GM12891 (cell line): ENCODE measurements at regions not wholly inside any gene's neighbourhood (a gene's known extent, or its start where the extent isn't known, plus 50 kb on each side); places are given as distances from the start of the nearest gene placed in this dataset.

Source experiments
- DNase-seq: peaks from one replicate; pipeline ENCODE4 v3.0.0; 2011; ENCODE audit warnings: low spot score; ENCODE audit not compliant: insufficient read length
- FAIRE-seq: peaks from 2 replicates; lab custom pipeline; 2011; peaks lifted over from hg19 to GRCh38; lab: Jason Lieb, UNC
- PAX5 ChIP-seq: IDR thresholded peaks from 2 replicates; pipeline ENCODE4 v1.6.1; 2011; ENCODE audit warnings: low read length, moderate library complexity, mild to moderate bottlenecking; ENCODE audit not compliant: insufficient read depth, severe bottlenecking
- POLR2A ChIP-seq: IDR thresholded peaks from 2 replicates; pipeline ENCODE4 v1.6.1; 2011; ENCODE audit warnings: low read depth, low read length, control low read depth
- POLR2AphosphoS5 ChIP-seq: IDR thresholded peaks from 2 replicates; pipeline ENCODE4 v1.6.1; 2011; ENCODE audit warnings: low read depth, low read length, control low read depth
- POU2F2 ChIP-seq: IDR thresholded peaks from 2 replicates; pipeline ENCODE4 v1.6.1; 2011; ENCODE audit warnings: low read depth, mild to moderate bottlenecking, control low read depth, low read length, moderate library complexity
- SPI1 ChIP-seq: IDR thresholded peaks from 2 replicates; pipeline ENCODE4 v1.6.1; 2011; ENCODE audit warnings: low read depth, low read length, control low read depth
- TAF1 ChIP-seq: IDR thresholded peaks from 2 replicates; pipeline ENCODE4 v1.6.1; 2011; ENCODE audit warnings: low read depth, low read length, control low read depth

DNA sequence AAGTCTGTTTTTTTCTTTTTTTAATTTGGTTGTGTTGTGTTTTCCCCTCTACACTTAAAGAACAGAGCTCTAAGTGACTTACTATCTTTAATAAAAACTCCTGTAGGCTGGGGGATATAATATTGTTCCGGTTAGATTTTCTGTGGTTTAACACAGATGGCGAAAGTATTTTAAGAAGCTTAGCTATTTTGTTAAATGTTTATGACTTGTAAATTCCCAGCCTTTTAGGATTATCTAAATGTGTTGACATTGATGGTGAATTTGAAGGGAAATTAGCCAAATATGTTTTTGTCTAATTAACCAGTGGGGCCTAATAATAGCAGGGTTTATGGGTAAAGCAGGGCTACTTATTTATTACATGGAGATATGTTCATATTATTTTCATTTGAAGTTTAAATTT lies 538.5 kb downstream of the INHBA start:
- TF ChIP-seq POLR2AphosphoS5 (no peak), SPI1 (no peak), POLR2A (no peak), POU2F2 (no peak), TAF1 (no peak), PAX5 (no peak)
- FAIRE-seq, result no peak
- no peak for DNase-seq

DNA sequence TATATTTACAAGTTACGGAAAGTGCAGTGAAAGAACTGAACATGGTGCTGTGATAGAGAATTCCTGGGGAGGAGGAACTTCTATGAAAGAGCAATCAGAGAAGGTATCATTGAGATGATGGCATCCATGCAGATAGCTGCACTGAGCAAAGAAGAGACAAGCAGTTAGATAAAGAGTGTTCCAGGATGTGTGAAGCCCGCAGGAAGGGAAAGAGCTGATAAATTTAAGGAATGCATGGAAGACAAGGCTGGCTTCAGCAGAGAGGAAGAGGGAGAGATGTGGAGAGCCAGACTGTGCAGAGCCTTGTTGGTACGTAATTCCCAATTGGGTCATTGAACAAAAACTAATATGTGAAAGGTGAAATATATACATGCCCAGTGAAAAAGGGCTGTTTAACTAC lies 538.9 kb downstream of the INHBA start:
- TF ChIP-seq POLR2A (no peak), POLR2AphosphoS5 (no peak), TAF1 (no peak), SPI1 (no peak), POU2F2 (no peak), PAX5 (no peak)
- DNase-seq (no peak), FAIRE-seq (no peak)

DNA sequence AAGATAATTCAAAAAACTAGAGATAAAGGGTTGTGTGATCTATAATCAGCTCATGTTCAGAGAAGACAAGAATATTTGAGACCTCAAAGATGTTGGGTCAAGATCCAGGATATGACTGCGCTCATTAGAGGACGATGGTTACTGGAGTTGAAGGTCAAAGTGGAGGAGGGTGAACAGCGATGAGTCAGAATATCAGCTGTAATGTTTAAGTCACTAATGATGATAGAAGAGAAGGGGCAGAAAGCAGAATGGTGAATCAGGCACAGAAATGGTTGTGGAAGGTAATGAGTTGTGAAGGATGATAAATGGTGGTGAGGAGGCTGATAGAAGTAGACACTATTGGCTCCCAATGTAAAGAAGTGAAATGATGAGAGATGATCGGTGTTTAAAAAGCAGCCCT lies 540.3 kb downstream of the INHBA start:
- FAIRE-seq (no peak), DNase-seq (no peak)
- TF ChIP-seq SPI1 (no peak), PAX5 (no peak), POLR2AphosphoS5 (no peak), POU2F2 (no peak), TAF1 (no peak), POLR2A (no peak)

DNA sequence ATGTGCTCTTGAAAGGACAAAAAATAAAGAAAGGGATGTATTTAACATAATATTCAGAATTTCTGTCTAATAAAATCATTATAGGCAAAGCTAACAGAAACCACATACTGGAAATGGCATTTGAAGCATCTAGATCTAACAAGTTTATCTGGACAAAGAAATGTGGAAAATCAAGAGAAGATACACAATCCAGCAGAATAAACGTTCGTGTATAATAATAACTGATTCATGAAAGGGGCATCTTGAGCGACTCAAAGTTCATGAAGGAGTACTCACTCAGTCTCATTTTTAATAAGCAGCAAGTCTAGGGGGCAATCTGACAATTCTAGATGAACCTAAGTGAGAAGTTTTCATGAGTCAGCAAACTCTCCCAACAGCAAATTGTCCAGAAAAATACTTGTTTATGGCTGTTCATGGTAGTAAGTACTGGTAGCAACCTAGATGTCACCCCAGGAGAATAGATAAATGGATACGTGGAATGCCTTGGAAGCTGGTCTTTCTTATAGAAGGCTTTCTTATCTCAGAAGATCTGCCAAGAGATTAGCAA lies 541.8 kb downstream of the INHBA start:
- no peak for TF ChIP-seq PAX5
- no peak for TF ChIP-seq SPI1
- no peak for TF ChIP-seq TAF1
- TF ChIP-seq POLR2AphosphoS5, result no peak
- TF ChIP-seq POU2F2, result no peak
- no peak for TF ChIP-seq POLR2A
- DNase-seq (no peak), FAIRE-seq (no peak)

DNA sequence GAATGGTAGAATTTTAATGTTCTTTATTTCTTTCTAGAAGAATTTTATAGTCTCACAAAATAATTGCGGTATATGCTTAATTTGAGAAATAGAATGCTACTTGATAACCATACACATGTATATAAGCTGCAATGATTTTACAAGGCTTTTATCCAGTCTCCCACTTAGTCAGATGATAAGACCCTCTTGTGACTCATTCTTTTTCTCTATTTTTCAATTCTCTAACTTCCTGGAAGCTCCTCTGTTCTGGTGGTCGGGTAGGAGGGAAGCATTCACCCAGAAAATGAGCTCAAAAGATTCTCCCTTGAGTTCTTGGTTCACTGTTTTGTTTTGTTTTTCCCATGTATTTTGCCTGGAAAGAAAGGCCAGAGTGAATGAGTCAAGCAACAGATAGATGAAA lies 546.6 kb downstream of the INHBA start:
- no peak for FAIRE-seq
- no peak for TF ChIP-seq SPI1
- no peak for TF ChIP-seq TAF1
- TF ChIP-seq POU2F2, result no peak
- TF ChIP-seq POLR2A, result no peak
- no peak for TF ChIP-seq POLR2AphosphoS5
- no peak for TF ChIP-seq PAX5
- DNase-seq, result no peak

DNA sequence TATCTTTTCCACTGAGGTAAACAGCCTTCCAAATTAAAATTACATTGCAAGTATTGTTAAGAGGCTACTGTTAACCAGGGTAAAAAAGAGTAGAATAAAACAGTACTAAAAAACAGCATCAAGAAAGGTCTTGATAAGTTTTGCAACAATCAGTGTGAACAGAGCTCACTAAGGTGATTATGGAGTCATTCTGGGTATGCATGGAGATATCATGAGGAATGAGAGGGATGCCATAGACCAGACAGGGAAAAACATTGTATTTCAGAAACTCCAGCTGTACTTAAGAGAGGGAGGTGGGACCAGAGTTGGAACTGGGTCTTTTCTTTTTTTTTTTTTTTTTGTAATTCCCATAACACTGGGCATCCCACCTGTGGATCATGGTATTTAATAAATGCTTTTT lies 549.6 kb downstream of the INHBA start:
- FAIRE-seq, result no peak
- TF ChIP-seq TAF1 (no peak), POU2F2 (no peak), SPI1 (no peak), POLR2AphosphoS5 (no peak), POLR2A (no peak), PAX5 (no peak)
- DNase-seq, result no peak

DNA sequence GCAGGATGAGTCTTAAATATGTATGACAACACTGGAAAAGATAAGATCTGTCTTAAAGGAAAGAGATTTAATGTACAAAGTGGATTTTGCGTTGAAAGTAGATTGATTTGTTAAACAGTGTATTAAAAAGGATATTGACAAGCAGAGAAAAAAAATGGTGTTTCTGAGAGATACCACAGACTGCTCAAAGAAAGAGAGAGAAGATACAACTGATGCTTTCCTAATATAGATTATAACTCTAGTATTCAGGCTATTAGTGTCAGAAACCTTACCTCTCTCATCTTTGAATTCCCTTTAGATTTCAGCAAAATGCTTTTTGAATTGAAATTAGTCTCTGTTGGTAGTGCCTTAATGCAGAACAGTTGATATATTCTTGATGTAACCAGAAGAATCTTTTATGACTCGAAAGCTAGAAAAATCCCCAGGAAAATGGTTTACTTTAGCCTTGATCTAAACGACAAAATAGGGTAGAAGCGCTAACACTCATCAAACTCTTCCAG lies 550.7 kb downstream of the INHBA start:
- TF ChIP-seq PAX5 (no peak), TAF1 (no peak), SPI1 (no peak), POU2F2 (no peak), POLR2A (no peak), POLR2AphosphoS5 (no peak)
- DNase-seq (no peak), FAIRE-seq (no peak)

DNA sequence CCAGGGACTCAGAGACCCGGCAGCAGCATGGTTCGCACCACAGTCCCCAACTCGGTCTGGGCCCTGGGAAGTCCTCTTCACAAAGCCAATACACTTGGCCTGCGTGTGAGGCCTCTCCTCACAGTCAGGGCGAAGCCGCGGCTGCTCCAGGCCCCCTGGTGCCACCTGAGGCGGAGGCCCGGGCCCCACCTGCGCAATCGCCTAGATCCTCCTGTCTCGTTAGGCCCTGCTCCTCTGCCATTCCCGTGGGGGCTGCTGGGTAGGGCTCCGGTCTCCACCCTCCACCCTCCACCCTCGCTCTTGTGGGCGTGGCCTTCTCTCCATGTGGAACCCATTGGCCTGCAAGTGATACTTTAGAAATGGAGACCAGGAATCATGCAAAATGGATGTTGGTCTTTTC lies 553.3 kb downstream of the INHBA start:
- DNase-seq (no peak), FAIRE-seq (no peak)
- no peak for TF ChIP-seq TAF1
- TF ChIP-seq POLR2AphosphoS5, result no peak
- no peak for TF ChIP-seq POLR2A
- TF ChIP-seq SPI1, result no peak
- no peak for TF ChIP-seq POU2F2
- TF ChIP-seq PAX5, result no peak

DNA sequence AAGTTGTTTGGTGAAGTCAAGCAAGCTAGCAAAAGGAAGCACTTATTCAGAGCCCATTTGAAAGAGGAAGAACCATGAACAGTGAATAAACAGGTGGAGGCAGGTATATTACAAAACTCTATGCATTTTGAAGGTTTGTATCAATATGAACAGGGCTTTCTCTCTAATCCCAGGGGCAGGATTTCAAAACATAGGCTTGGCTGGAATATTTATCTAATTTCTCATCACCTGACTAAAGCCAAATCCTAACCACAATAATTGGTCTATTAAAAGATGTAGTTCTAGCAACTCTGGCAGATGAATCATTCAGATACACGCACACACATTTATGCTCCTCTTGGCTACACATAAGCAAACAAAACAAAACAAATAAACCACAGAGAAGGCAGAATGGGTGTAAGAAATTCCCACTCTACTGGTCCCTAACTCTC lies 554.4 kb downstream of the INHBA start:
- DNase-seq, result no peak
- TF ChIP-seq POLR2AphosphoS5 (no peak), POLR2A (no peak), POU2F2 (no peak), TAF1 (no peak), SPI1 (no peak), PAX5 (no peak)
- FAIRE-seq, result no peak
